ENCODE measurements at regions not wholly inside any gene's neighbourhood (a gene's known extent, or its start where the extent isn't known, plus 50 kb on each side); places are given as distances from the start of the nearest gene placed in this dataset.

GRCh38 chrX:139125916-139126315 lies 404.6 kb upstream of the F9 start (continued):
- TF ChIP-seq CTCF (IDR thresholded peaks at IDR 0.05; ENCODE audit: low read depth, low read length, missing input control) = no peak
- no peak for TF ChIP-seq TAF1 (conservative IDR thresholded peaks at IDR 0.05)
- TF ChIP-seq FOXA1 (IDR thresholded peaks at IDR 0.05) = no peak

- H3K36me3 ChIP-seq (ENCODE audit: control insufficient read depth in 4 of 4, insufficient read depth in 3 of 4, low read depth in 1 of 4, low read length in 3 of 4) = no peaks in the 10 kb centered on the region
- no peak for TF ChIP-seq TAF1 (conservative IDR thresholded peaks at IDR 0.05)
- no peak for TF ChIP-seq CTCF (IDR thresholded peaks at IDR 0.05; ENCODE audit: low read depth, low read length, missing input control)
- no peak for TF ChIP-seq ZBTB33 (IDR thresholded peaks at IDR 0.05)
- TF ChIP-seq JUND (IDR thresholded peaks at IDR 0.05) = no peak
- TF ChIP-seq REST (IDR thresholded peaks at IDR 0.05) = no peak
- TF ChIP-seq NR2F2 (IDR thresholded peaks at IDR 0.05) = no peak
- TF ChIP-seq HNF4A (conservative IDR thresholded peaks at IDR 0.05) = no peak
- no peak for TF ChIP-seq FOXA2 (IDR thresholded peaks at IDR 0.05)
- no peak for TF ChIP-seq FOXA1 (IDR thresholded peaks at IDR 0.05)
- no peak for TF ChIP-seq ATF3 (IDR thresholded peaks at IDR 0.05)
- TF ChIP-seq RXRA (IDR thresholded peaks at IDR 0.05) = no peak
- TF ChIP-seq EGR1 (IDR thresholded peaks at IDR 0.05; ENCODE audit: low read depth in 2 of 2) = no peak
- TF ChIP-seq MAX (IDR thresholded peaks at IDR 0.05) = no peak
- no peak for TF ChIP-seq YY1 (IDR thresholded peaks at IDR 0.05)
- no peak for TF ChIP-seq RAD21 (IDR thresholded peaks at IDR 0.05)
- TF ChIP-seq SP1 (IDR thresholded peaks at IDR 0.05) = no peak
- no peak for TF ChIP-seq HNF4G (IDR thresholded peaks at IDR 0.05)
- no peak for TF ChIP-seq GABPA (IDR thresholded peaks at IDR 0.05 in 1 of 2, conservative IDR thresholded peaks at IDR 0.05 in 1 of 2)
- H3K9ac ChIP-seq (ENCODE audit: low read depth in 1 of 2, low read length in 2 of 2) = no peak overlapping the region
- H3K27me3 ChIP-seq (ENCODE audit: control insufficient read depth in 4 of 4, insufficient read depth in 4 of 4, low read length in 3 of 4) = peaks cover 0 to 5% (median 0%) of the 10 kb centered on the region in 4 donors
- no peak overlapping the region for H3K27ac ChIP-seq (ENCODE audit: low read depth in 1 of 2, low read length in 2 of 2)
- WGBS = 85% methylated on average over 4 of the region's 4 CpGs
- no peak overlapping the region for H3K4me3 ChIP-seq (ENCODE audit: low read depth in 1 of 3, low read length in 3 of 3)
- no peak for DNase-seq (ENCODE audit: low spot score)
- no peaks in the 10 kb centered on the region for H3K9me3 ChIP-seq (ENCODE audit: control insufficient read depth in 4 of 4, low read length in 3 of 4)
- H3K4me1 ChIP-seq (ENCODE audit: control insufficient read depth in 4 of 4, insufficient read depth in 4 of 4, low read length in 3 of 4) = no peaks in the 10 kb centered on the region
Observed at GRCh38 chrX:139121616-139122286, 408.8 kb upstream of the F9 start.
